GM23248 (cell line): ENCODE measurements at regions not wholly inside any gene's neighbourhood (a gene's known extent, or its start where the extent isn't known, plus 50 kb on each side); places are given as distances from the start of the nearest gene placed in this dataset.

Experiments used
- DNase-seq: peaks from one replicate; pipeline ENCODE4 v3.0.0-alpha.2; 2015
- H2AFZ ChIP-seq: fragments of 200-600 bp; sonication (generic); 2 replicates; pipeline ENCODE4 v1.6.1; 2016; ENCODE audit warnings: antibody characterized with exemption
- H3F3A ChIP-seq: fragments of 200-600 bp; sonication (generic); 2 replicates; pipeline ENCODE4 v1.6.1; 2016; ENCODE audit warnings: mild to moderate bottlenecking, antibody characterized with exemption, mixed run types; ENCODE audit not compliant: insufficient read depth
- H3K27ac ChIP-seq: fragments of 200-600 bp; sonication (generic); 2 replicates; pipeline ENCODE4 v1.5.1; 2016; ENCODE audit warnings: mild to moderate bottlenecking
- H3K27me3 ChIP-seq: fragments of 200-600 bp; sonication (generic); replicated peaks from 2 replicates; pipeline ENCODE4 v1.6.1; 2016; ENCODE audit warnings: mild to moderate bottlenecking; ENCODE audit not compliant: insufficient read depth
- H3K36me3 ChIP-seq: fragments of 200-600 bp; sonication (generic); 2 replicates; pipeline ENCODE4 v1.6.1; 2016; ENCODE audit warnings: low read depth, mild to moderate bottlenecking
- H3K4me1 ChIP-seq: fragments of 200-600 bp; sonication (generic); 2 replicates; pipeline ENCODE4 v1.6.1; 2016; ENCODE audit warnings: mild to moderate bottlenecking; ENCODE audit not compliant: insufficient read depth
- H3K4me2 ChIP-seq: fragments of 200-600 bp; sonication (generic); one replicate; pipeline ENCODE4 v1.6.1; 2016; ENCODE audit warnings: mild to moderate bottlenecking; ENCODE audit not compliant: unreplicated experiment
- H3K4me3 ChIP-seq: fragments of 200-600 bp; sonication (generic); 2 replicates; pipeline ENCODE4 v1.5.1; 2016; ENCODE audit warnings: mild to moderate bottlenecking
- H3K79me2 ChIP-seq: fragments of 200-600 bp; sonication (generic); 2 replicates; pipeline ENCODE4 v1.6.1; 2016; ENCODE audit warnings: mild to moderate bottlenecking; ENCODE audit not compliant: insufficient read depth
- H3K9ac ChIP-seq: fragments of 200-600 bp; sonication (generic); 2 replicates; pipeline ENCODE4 v1.6.1; 2016; ENCODE audit warnings: mild to moderate bottlenecking
- H3K9me2 ChIP-seq: fragments of 200-600 bp; sonication (generic); 2 replicates; pipeline ENCODE4 v1.6.1; 2016; ENCODE audit warnings: mixed run types, mild to moderate bottlenecking, moderate library complexity; ENCODE audit not compliant: insufficient read depth
- H3K9me3 ChIP-seq: fragments of 200-600 bp; sonication (generic); one replicate; pipeline ENCODE4 v1.6.1; 2017; ENCODE audit warnings: low read depth
- H4K20me1 ChIP-seq: fragments of 200-600 bp; sonication (generic); 2 replicates; pipeline ENCODE4 v1.6.0; 2016; ENCODE audit not compliant: insufficient read depth
- EZH2 ChIP-seq: fragments of 200-600 bp; sonication (generic); IDR thresholded peaks from 2 replicates; pipeline ENCODE4 v1.6.1; 2018; ENCODE audit warnings: antibody characterized with exemption, mild to moderate bottlenecking; ENCODE audit not compliant: insufficient read depth, poor library complexity, severe bottlenecking
- EZH2phosphoT487 ChIP-seq: fragments of 200-600 bp; sonication (generic); IDR thresholded peaks from 2 replicates; pipeline ENCODE4 v1.6.1; 2018; ENCODE audit warnings: antibody characterized with exemption, moderate library complexity, mild to moderate bottlenecking, low read depth; ENCODE audit not compliant: insufficient read depth
- WGBS, 2 experiments: methylation state at CpG; one replicate each; pipeline ENCODE4 v1.1.6; 2015 to 2017; ENCODE audit warnings: low lambda C conversion rate in 2 of 2, low coverage in 1 of 2; ENCODE audit errors: missing lambda C conversion rate in 2 of 2; 5-methylcytosine and 5-hydroxymethylcytosine counted together
- in situ Hi-C: fragments of 300-500 bp; cut with MboI; formaldehyde crosslinking; loops from 2 replicates; pipeline ENCODE4 v1.15.0; 2020

GRCh38 chr7:134029-134428 lies 58.3 kb upstream of the FAM20C start:
- no peaks in the 10 kb centered on the region for H3K79me2 ChIP-seq
- peaks cover 6% of the 10 kb centered on the region; the same call in 1 of the 2 replicates for H3F3A ChIP-seq
- no peak overlapping the region for H3K4me2 ChIP-seq
- no peaks in the 10 kb centered on the region for H4K20me1 ChIP-seq
- H3K4me3 ChIP-seq: no peak overlapping the region
- H2AFZ ChIP-seq: no peak overlapping the region
- 88 to 89% methylated on average over 15 of the region's 15 CpGs for WGBS, 2 experiments
- no peak overlapping the region for H3K9ac ChIP-seq
- no peaks in the 10 kb centered on the region for H3K36me3 ChIP-seq
- H3K27me3 ChIP-seq: no peaks in the 10 kb centered on the region
- TF ChIP-seq EZH2phosphoT487 (no peak), EZH2 (no peak)
- no peaks in the 10 kb centered on the region for H3K9me2 ChIP-seq
- DNase-seq: no peak
- peaks cover 16% of the 10 kb centered on the region for H3K4me1 ChIP-seq
- in situ Hi-C loops: no loop called here
- no peak overlapping the region for H3K27ac ChIP-seq
- no peaks in the 10 kb centered on the region for H3K9me3 ChIP-seq

GRCh38 chr7:134561-135256 lies 57.7 kb upstream of the FAM20C start:
- 82 to 86% methylated on average over 21 of the region's 21 CpGs for WGBS, 2 experiments
- Histone ChIP-seq H2AFZ (no peak overlapping the region), H4K20me1 (no peaks in the 10 kb centered on the region), H3K36me3 (no peaks in the 10 kb centered on the region), H3K27ac (no peak overlapping the region), H3K9me3 (no peaks in the 10 kb centered on the region), H3K4me1 (peaks cover 10% of the 10 kb centered on the region; the same call in 1 of the 2 replicates), H3K79me2 (no peaks in the 10 kb centered on the region), H3K9ac (no peak overlapping the region), H3K9me2 (no peaks in the 10 kb centered on the region), H3K4me3 (no peak overlapping the region), H3K27me3 (no peaks in the 10 kb centered on the region), H3K4me2 (no peak overlapping the region), H3F3A (peaks cover 6% of the 10 kb centered on the region; the same call in 1 of the 2 replicates)
- DNase-seq: no peak
- in situ Hi-C loops: no loop called here
- TF ChIP-seq EZH2 (no peak), EZH2phosphoT487 (no peak)

- no peak for DNase-seq
- no peaks in the 10 kb centered on the region for H3K9me2 ChIP-seq
- H3K9ac ChIP-seq: no peak overlapping the region
- H3K9me3 ChIP-seq: no peaks in the 10 kb centered on the region
- H3F3A ChIP-seq: peaks cover 1% of the 10 kb centered on the region; the same call in 1 of the 2 replicates
- H3K4me3 ChIP-seq: no peak overlapping the region
- no peaks in the 10 kb centered on the region for H3K36me3 ChIP-seq
- peaks cover 7% of the 10 kb centered on the region; the same call in 1 of the 2 replicates for H3K4me1 ChIP-seq
- H3K79me2 ChIP-seq: no peaks in the 10 kb centered on the region
- no peaks in the 10 kb centered on the region for H4K20me1 ChIP-seq
- TF ChIP-seq EZH2phosphoT487 (no peak), EZH2 (no peak)
- in situ Hi-C loops: no loop called here
- H3K4me2 ChIP-seq: no peak overlapping the region
- H2AFZ ChIP-seq: no peak overlapping the region
- no peak overlapping the region for H3K27ac ChIP-seq
- no peaks in the 10 kb centered on the region for H3K27me3 ChIP-seq
- WGBS, 2 experiments: 81 to 85% methylated on average over 7 of the region's 7 CpGs
Observed at GRCh38 chr7:135257-135653, 57.1 kb upstream of the FAM20C start.

- DNase-seq: no peak
- Histone ChIP-seq H2AFZ (no peak overlapping the region), H4K20me1 (no peaks in the 10 kb centered on the region), H3K36me3 (no peaks in the 10 kb centered on the region), H3K27me3 (no peaks in the 10 kb centered on the region), H3K9me3 (no peaks in the 10 kb centered on the region), H3K9ac (no peak overlapping the region), H3K4me2 (no peak overlapping the region), H3K4me1 (peaks cover 7% of the 10 kb centered on the region; the same call in 1 of the 2 replicates), H3K27ac (no peak overlapping the region), H3K9me2 (no peaks in the 10 kb centered on the region), H3F3A (no peaks in the 10 kb centered on the region), H3K79me2 (no peaks in the 10 kb centered on the region), H3K4me3 (no peak overlapping the region)
- WGBS, 2 experiments: 75 to 82% methylated on average over 12 of the region's 12 CpGs
- in situ Hi-C loops: no loop called here
- no peak for TF ChIP-seq EZH2
- TF ChIP-seq EZH2phosphoT487: no peak
Observed at GRCh38 chr7:135731-136645, 56.4 kb upstream of the FAM20C start.
